ENCODE measurements at regions not wholly inside any gene's neighbourhood (a gene's known extent, or its start where the extent isn't known, plus 50 kb on each side); places are given as distances from the start of the nearest gene placed in this dataset.

- peaks cover 0 to 8% (median 5%) of the 10 kb centered on the region in 3 donors for H3K27me3 Mint-ChIP-seq (ENCODE audit: low read depth in 3 of 3)
- no peaks in the 10 kb centered on the region for H3K36me3 Mint-ChIP-seq
- no peak overlapping the region for H3K27ac Mint-ChIP-seq
- no peaks in the 10 kb centered on the region for H3K9me3 Mint-ChIP-seq
- H3K4me3 Mint-ChIP-seq, result no peak overlapping the region
- DNase-seq, result no peak
- H3K4me1 Mint-ChIP-seq, result no peaks in the 10 kb centered on the region
These were observed 104.7 kb upstream of the SLC66A3 start for GRCh38 chr2:11050565-11050964.

GRCh38 chr2:11051280-11051679 lies 104.0 kb upstream of the SLC66A3 start:
- H3K9me3 Mint-ChIP-seq, result no peaks in the 10 kb centered on the region
- no peak overlapping the region for H3K27ac Mint-ChIP-seq

GRCh38 chr2:11053546-11053945 lies 101.7 kb upstream of the SLC66A3 start:
- Mint-ChIP-seq H3K36me3 (no peaks in the 10 kb centered on the region), H3K27ac (no peak overlapping the region), H3K4me1 (no peaks in the 10 kb centered on the region), H3K4me3 (no peak overlapping the region), H3K9me3 (no peaks in the 10 kb centered on the region), H3K27me3 (ENCODE audit: low read depth in 3 of 3) (peaks cover 2 to 12% (median 5%) of the 10 kb centered on the region in 3 donors)
- no peak for DNase-seq

More at GRCh38 chr2:11051280-11051679, 104.0 kb upstream of the SLC66A3 start:
- H3K4me1 Mint-ChIP-seq, result no peaks in the 10 kb centered on the region
- no peak overlapping the region for H3K4me3 Mint-ChIP-seq
- no peak for DNase-seq
- H3K27me3 Mint-ChIP-seq (ENCODE audit: low read depth in 3 of 3), result peaks cover 0 to 7% (median 5%) of the 10 kb centered on the region in 3 donors
- no peaks in the 10 kb centered on the region for H3K36me3 Mint-ChIP-seq

GRCh38 chr2:11054783-11055678 lies 100.2 kb upstream of the SLC66A3 start:
- Mint-ChIP-seq H3K27ac (no peak overlapping the region), H3K36me3 (no peaks in the 10 kb centered on the region), H3K4me1 (no peaks in the 10 kb centered on the region), H3K27me3 (ENCODE audit: low read depth in 3 of 3) (peaks cover 2 to 6% (median 5%) of the 10 kb centered on the region in 3 donors), H3K9me3 (peaks cover 0 to 7% (median under 1%) of the 10 kb centered on the region in 6 donors), H3K4me3 (no peak overlapping the region)
- DNase-seq, result no peak

GRCh38 chr2:11055679-11056215 lies 99.5 kb upstream of the SLC66A3 start:
- Mint-ChIP-seq H3K4me3 (no peak overlapping the region), H3K27me3 (ENCODE audit: low read depth in 3 of 3) (peaks cover 3 to 6% (median 5%) of the 10 kb centered on the region in 3 donors), H3K9me3 (peaks cover 3 to 14% (median 8%) of the 10 kb centered on the region in 6 donors), H3K4me1 (no peaks in the 10 kb centered on the region), H3K27ac (no peak overlapping the region), H3K36me3 (peaks cover 0 to 4% (median 3%) of the 10 kb centered on the region in 3 donors)
- DNase-seq, result no peak

GRCh38 chr2:11056614-11057013 lies 98.7 kb upstream of the SLC66A3 start:
- peaks cover 3 to 8% (median 5%) of the 10 kb centered on the region in 3 donors for H3K27me3 Mint-ChIP-seq (ENCODE audit: low read depth in 3 of 3)
- H3K4me1 Mint-ChIP-seq, result no peaks in the 10 kb centered on the region
- H3K9me3 Mint-ChIP-seq, result peaks cover 3 to 21% (median 13%) of the 10 kb centered on the region in 6 donors
- no peak overlapping the region for H3K4me3 Mint-ChIP-seq
- no peak for DNase-seq
- peaks cover 0 to 7% (median 3%) of the 10 kb centered on the region in 3 donors for H3K36me3 Mint-ChIP-seq
- no peak overlapping the region for H3K27ac Mint-ChIP-seq

GRCh38 chr2:11057031-11057430 lies 98.2 kb upstream of the SLC66A3 start:
- H3K4me3 Mint-ChIP-seq, result no peak overlapping the region
- H3K9me3 Mint-ChIP-seq, result peaks cover 3 to 22% (median 13%) of the 10 kb centered on the region in 6 donors
- H3K27ac Mint-ChIP-seq, result no peak overlapping the region
- H3K27me3 Mint-ChIP-seq (ENCODE audit: low read depth in 3 of 3), result peaks cover 3 to 7% (median 5%) of the 10 kb centered on the region in 3 donors
- H3K36me3 Mint-ChIP-seq, result peaks cover 0 to 7% (median 3%) of the 10 kb centered on the region in 3 donors
- no peaks in the 10 kb centered on the region for H3K4me1 Mint-ChIP-seq
- no peak for DNase-seq

GRCh38 chr2:11058129-11058528 lies 97.1 kb upstream of the SLC66A3 start:
- no peak for DNase-seq
- H3K9me3 Mint-ChIP-seq, result peaks cover 6 to 24% (median 13%) of the 10 kb centered on the region in 6 donors
- peaks cover 0 to 7% (median 3%) of the 10 kb centered on the region in 3 donors for H3K36me3 Mint-ChIP-seq
- no peaks in the 10 kb centered on the region for H3K4me1 Mint-ChIP-seq
- peaks cover 5 to 6% (median 5%) of the 10 kb centered on the region in 3 donors for H3K27me3 Mint-ChIP-seq (ENCODE audit: low read depth in 3 of 3)
- no peak overlapping the region for H3K4me3 Mint-ChIP-seq
- H3K27ac Mint-ChIP-seq, result no peak overlapping the region

- Mint-ChIP-seq H3K4me1 (no peaks in the 10 kb centered on the region), H3K4me3 (no peak overlapping the region), H3K36me3 (peaks cover 0 to 7% (median 3%) of the 10 kb centered on the region in 3 donors), H3K9me3 (peaks cover 6 to 24% (median 13%) of the 10 kb centered on the region in 6 donors), H3K27ac (no peak overlapping the region), H3K27me3 (ENCODE audit: low read depth in 3 of 3) (peaks cover 5 to 8% (median 8%) of the 10 kb centered on the region in 3 donors)
- no peak for DNase-seq
These were observed 94.7 kb upstream of the SLC66A3 start for GRCh38 chr2:11060376-11061169.

- peaks cover 0 to under 1% (median 0%) of the 10 kb centered on the region in 3 donors for H3K36me3 Mint-ChIP-seq
- H3K9me3 Mint-ChIP-seq, result peaks cover 2 to 12% (median 4%) of the 10 kb centered on the region in 6 donors
- H3K27ac Mint-ChIP-seq, result no peak overlapping the region
- no peak for DNase-seq
- no peak overlapping the region for H3K4me3 Mint-ChIP-seq
- H3K4me1 Mint-ChIP-seq, result no peaks in the 10 kb centered on the region
- H3K27me3 Mint-ChIP-seq (ENCODE audit: low read depth in 3 of 3), result peaks cover under 1 to 6% (median 4%) of the 10 kb centered on the region in 3 donors
These were observed 89.3 kb upstream of the SLC66A3 start for GRCh38 chr2:11065833-11066485.

- Mint-ChIP-seq H3K4me3 (no peak overlapping the region), H3K9me3 (peaks cover 0 to 8% (median 0%) of the 10 kb centered on the region in 6 donors), H3K27ac (no peak overlapping the region), H3K4me1 (no peaks in the 10 kb centered on the region), H3K36me3 (no peaks in the 10 kb centered on the region), H3K27me3 (ENCODE audit: low read depth in 3 of 3) (peaks cover 1 to 5% (median 2%) of the 10 kb centered on the region in 3 donors)
- no peak for DNase-seq
These were observed 87.8 kb upstream of the SLC66A3 start for GRCh38 chr2:11067221-11068078.

GRCh38 chr2:11068079-11068741 lies 87.1 kb upstream of the SLC66A3 start:
- Mint-ChIP-seq H3K27me3 (ENCODE audit: low read depth in 3 of 3) (peaks cover 1 to 10% (median 3%) of the 10 kb centered on the region in 3 donors), H3K4me1 (no peaks in the 10 kb centered on the region), H3K9me3 (peaks cover 0 to 2% (median 0%) of the 10 kb centered on the region in 6 donors), H3K36me3 (no peaks in the 10 kb centered on the region), H3K4me3 (no peak overlapping the region), H3K27ac (no peak overlapping the region)
- DNase-seq, result no peak

All from immature natural killer cell (primary cell).